OCI-LY3 (cell line): ENCODE measurements at regions not wholly inside any gene's neighbourhood (a gene's known extent, or its start where the extent isn't known, plus 50 kb on each side); places are given as distances from the start of the nearest gene placed in this dataset.
A peak's percentile ranks its signal among the peaks of the same experiment; 100 is the strongest.

Experiments
- H2AFZ ChIP-seq: fragments of 200-600, 300-600 bp; shearing (Covaris generic); 2 replicates; pipeline ENCODE4 v1.6.0; 2014; ENCODE audit warnings: antibody characterized with exemption, low read depth, low read length
- H3K27ac ChIP-seq: fragments of 200-600, 300-600 bp; sonication (generic); 2 replicates; pipeline ENCODE4 v1.5.1; 2014; ENCODE audit warnings: mild to moderate bottlenecking, low read length, moderate library complexity, mixed read lengths
- H3K27me3 ChIP-seq: fragments of 200-600, 300-600 bp; sonication (generic); 2 replicates; pipeline ENCODE4 v1.6.1; 2014; ENCODE audit warnings: low read depth, low read length, mixed read lengths
- H3K36me3 ChIP-seq: fragments of 200-600, 300-600 bp; sonication (generic); replicated peaks from 2 replicates; pipeline ENCODE3; 2014; ENCODE audit warnings: low read depth, low read length, mixed read lengths
- H3K4me1 ChIP-seq: fragments of 300-600, 200-600 bp; sonication (generic); 2 replicates; pipeline ENCODE4 v1.6.1; 2014; ENCODE audit warnings: low read length, mixed read lengths
- H3K4me2 ChIP-seq: fragments of 200-600, 300-600 bp; sonication (generic); 2 replicates; pipeline ENCODE4 v1.6.1; 2014; ENCODE audit warnings: low read length, mixed read lengths
- H3K4me3 ChIP-seq: fragments of 300-600, 200-600 bp; sonication (generic); 2 replicates; pipeline ENCODE4 v1.5.1; 2014; ENCODE audit warnings: antibody characterized with exemption, mild to moderate bottlenecking, low read length, moderate library complexity
- H3K79me2 ChIP-seq: fragments of 300-600, 200-600 bp; shearing (Covaris generic); 2 replicates; pipeline ENCODE4 v1.6.1; 2014; ENCODE audit warnings: mild to moderate bottlenecking, low read length, mixed read lengths
- H3K9ac ChIP-seq: fragments of 300-600, 200-600 bp; shearing (Covaris generic); 2 replicates; pipeline ENCODE4 v1.6.0; 2014; ENCODE audit warnings: mild to moderate bottlenecking, low read length, moderate library complexity
- H3K9me3 ChIP-seq: fragments of 200-600, 300-600 bp; shearing (Covaris generic); 2 replicates; pipeline ENCODE4 v1.6.1; 2014; ENCODE audit warnings: low read length, mixed read lengths; ENCODE audit not compliant: insufficient read depth
- H4K20me1 ChIP-seq: fragments of 200-600, 300-600 bp; sonication (generic); 2 replicates; pipeline ENCODE4 v1.6.1; 2016; ENCODE audit warnings: low read length, mixed read lengths; ENCODE audit not compliant: insufficient read depth
- EZH2phosphoT487 ChIP-seq: fragments of 200-600 bp; shearing (Covaris generic); IDR thresholded peaks from 2 replicates; pipeline ENCODE4 v1.6.1; 2018; ENCODE audit warnings: antibody characterized with exemption, mixed run types, low read depth
- TF ChIP-seq, protein P1 (sequence below): fragments of 200-600, 300-600 bp; sonication (generic); IDR thresholded peaks from 2 replicates; pipeline ENCODE4 v1.5.1; 2014; ENCODE audit warnings: antibody characterized with exemption, low read length, low read depth

DNA sequence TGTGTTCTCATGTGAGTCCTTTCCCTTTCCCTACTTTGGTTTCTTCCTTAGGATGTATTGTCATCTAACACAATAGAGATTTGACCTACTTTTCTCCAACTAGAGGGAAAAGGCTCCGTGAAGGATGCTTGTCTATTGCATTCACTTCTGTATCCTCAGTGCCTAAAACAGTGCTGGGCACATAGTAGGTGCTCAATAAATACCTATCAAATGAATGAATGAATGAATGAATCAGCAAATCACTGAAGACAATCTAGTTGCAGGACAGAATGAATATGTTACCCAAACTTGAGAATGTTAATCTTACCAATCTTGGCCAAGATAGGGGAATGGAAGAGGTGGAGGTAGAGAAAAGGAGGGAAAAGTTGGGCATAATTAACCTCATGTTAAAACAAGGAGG, 131.2 kb upstream of the FOXN2 start:
- TF ChIP-seq, protein P1, sequence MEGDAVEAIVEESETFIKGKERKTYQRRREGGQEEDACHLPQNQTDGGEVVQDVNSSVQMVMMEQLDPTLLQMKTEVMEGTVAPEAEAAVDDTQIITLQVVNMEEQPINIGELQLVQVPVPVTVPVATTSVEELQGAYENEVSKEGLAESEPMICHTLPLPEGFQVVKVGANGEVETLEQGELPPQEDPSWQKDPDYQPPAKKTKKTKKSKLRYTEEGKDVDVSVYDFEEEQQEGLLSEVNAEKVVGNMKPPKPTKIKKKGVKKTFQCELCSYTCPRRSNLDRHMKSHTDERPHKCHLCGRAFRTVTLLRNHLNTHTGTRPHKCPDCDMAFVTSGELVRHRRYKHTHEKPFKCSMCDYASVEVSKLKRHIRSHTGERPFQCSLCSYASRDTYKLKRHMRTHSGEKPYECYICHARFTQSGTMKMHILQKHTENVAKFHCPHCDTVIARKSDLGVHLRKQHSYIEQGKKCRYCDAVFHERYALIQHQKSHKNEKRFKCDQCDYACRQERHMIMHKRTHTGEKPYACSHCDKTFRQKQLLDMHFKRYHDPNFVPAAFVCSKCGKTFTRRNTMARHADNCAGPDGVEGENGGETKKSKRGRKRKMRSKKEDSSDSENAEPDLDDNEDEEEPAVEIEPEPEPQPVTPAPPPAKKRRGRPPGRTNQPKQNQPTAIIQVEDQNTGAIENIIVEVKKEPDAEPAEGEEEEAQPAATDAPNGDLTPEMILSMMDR = no peak
- TF ChIP-seq EZH2phosphoT487 = no peak
- no peaks in the 10 kb centered on the region for H3K79me2 ChIP-seq
- no peak overlapping the region for H2AFZ ChIP-seq
- no peaks in the 10 kb centered on the region for H4K20me1 ChIP-seq
- H3K9me3 ChIP-seq = no peaks in the 10 kb centered on the region
- H3K9ac ChIP-seq = no peak overlapping the region
- H3K27me3 ChIP-seq = no peaks in the 10 kb centered on the region
- H3K4me2 ChIP-seq = no peak overlapping the region
- no peaks in the 10 kb centered on the region for H3K4me1 ChIP-seq
- H3K4me3 ChIP-seq = no peak overlapping the region
- H3K36me3 ChIP-seq = no peaks in the 10 kb centered on the region
- H3K27ac ChIP-seq = no peak overlapping the region

DNA sequence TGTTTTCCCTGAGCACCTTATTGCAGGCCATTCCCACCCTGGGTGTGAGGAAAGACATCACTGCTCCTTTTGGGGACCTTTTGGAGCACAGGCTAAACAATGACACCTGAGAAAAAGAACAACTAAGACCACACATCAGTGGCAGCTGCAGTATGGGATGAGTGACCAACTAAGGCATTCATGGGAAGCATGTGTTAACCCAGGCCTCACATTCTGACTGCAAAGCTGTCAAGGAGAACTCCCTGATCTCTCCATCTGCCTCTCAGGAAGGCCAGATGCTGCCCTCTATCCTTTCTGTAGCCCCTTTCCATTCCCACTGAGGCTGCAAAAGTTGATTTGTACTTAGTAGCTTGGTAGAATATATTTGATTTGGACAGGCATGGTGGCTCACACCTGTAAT, 130.5 kb upstream of the FOXN2 start:
- no peaks in the 10 kb centered on the region for H3K36me3 ChIP-seq
- H4K20me1 ChIP-seq = no peaks in the 10 kb centered on the region
- H3K4me1 ChIP-seq = no peaks in the 10 kb centered on the region
- H3K9me3 ChIP-seq = no peaks in the 10 kb centered on the region
- TF ChIP-seq, protein P1 = no peak
- no peak for TF ChIP-seq EZH2phosphoT487
- H3K4me3 ChIP-seq = no peak overlapping the region
- H3K27me3 ChIP-seq = no peaks in the 10 kb centered on the region
- no peaks in the 10 kb centered on the region for H3K79me2 ChIP-seq
- H3K9ac ChIP-seq = no peak overlapping the region
- H2AFZ ChIP-seq = no peak overlapping the region
- no peak overlapping the region for H3K4me2 ChIP-seq
- H3K27ac ChIP-seq = no peak overlapping the region

DNA sequence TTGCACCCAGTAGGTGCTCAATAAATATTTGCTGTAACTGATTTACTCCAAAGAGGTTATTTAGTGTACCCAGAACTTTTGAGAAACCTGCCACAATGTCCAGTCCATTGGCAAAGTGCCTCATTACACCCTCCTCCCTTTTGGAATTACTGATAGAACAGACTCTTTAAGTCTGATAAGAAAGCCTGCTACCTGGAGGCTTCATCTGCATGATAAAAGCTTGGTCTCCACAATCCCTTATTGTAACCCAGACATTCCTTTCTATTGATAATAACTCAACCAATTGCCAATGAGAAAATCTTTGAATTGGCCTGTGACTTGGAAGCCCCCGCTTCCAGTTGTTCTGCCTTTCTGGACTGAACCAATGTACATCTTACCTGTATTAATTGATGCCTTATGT, 127.0 kb upstream of the FOXN2 start:
- Histone ChIP-seq H3K27ac (no peak overlapping the region), H3K79me2 (no peaks in the 10 kb centered on the region), H3K4me1 (peaks cover 6% of the 10 kb centered on the region), H3K36me3 (no peaks in the 10 kb centered on the region), H4K20me1 (no peaks in the 10 kb centered on the region), H3K9me3 (no peaks in the 10 kb centered on the region), H3K9ac (no peak overlapping the region), H3K4me3 (no peak overlapping the region), H2AFZ (no peak overlapping the region), H3K4me2 (no peak overlapping the region), H3K27me3 (no peaks in the 10 kb centered on the region)
- no peak for TF ChIP-seq EZH2phosphoT487

DNA sequence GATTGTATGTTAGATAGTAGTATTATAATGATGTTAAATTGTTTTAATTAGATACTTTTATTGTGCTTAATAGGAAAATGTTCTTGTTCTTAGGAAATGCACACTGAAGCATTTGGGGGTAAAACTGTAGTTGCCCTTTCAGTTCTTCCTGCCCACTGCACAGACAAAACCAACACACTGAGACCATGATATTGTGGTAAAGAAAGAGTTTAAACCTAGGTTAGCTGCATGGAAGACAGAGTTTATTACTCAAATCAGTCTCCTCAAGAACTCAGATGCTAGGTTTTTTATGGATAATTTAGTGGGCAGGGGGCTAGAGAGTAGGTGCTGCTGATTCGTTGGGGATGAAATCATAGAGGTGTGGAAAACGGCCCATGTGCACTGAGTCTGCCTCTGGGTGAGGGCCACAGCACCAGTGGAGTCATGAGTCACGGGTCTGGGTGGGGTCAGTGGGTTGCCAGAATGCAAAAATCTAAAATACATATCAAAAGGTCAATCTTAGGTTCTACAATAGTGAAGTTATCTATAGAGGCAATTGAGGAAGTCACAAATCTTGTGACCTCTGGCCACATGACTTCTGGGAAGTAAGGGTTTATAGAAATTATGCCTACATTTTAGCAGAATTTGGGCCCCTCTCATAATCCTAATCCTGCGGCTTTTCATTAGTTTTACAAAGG, 124.8 kb upstream of the FOXN2 start:
- H3K27ac ChIP-seq = no peak overlapping the region
- no peak overlapping the region for H3K4me3 ChIP-seq
- H3K9me3 ChIP-seq = no peaks in the 10 kb centered on the region
- H3K4me2 ChIP-seq = no peak overlapping the region
- no peaks in the 10 kb centered on the region for H4K20me1 ChIP-seq
- H3K27me3 ChIP-seq = no peaks in the 10 kb centered on the region
- peaks cover 6% of the 10 kb centered on the region for H3K4me1 ChIP-seq
- no peaks in the 10 kb centered on the region for H3K36me3 ChIP-seq
- no peaks in the 10 kb centered on the region for H3K79me2 ChIP-seq
- H3K9ac ChIP-seq = no peak overlapping the region
- peak overlapping the region; percentile 41; the same call in 1 of the 2 replicates for H2AFZ ChIP-seq
- TF ChIP-seq, protein P1 = no peak
